H9 (cell line): ENCODE measurements at regions not wholly inside any gene's neighbourhood (a gene's known extent, or its start where the extent isn't known, plus 50 kb on each side); places are given as distances from the start of the nearest gene placed in this dataset.
A peak's percentile ranks its signal among the peaks of the same experiment; 100 is the strongest.

Experiments used
- DNase-seq: peaks from one replicate; pipeline ENCODE4 v3.0.0-alpha.2; 2017
- H2AFZ ChIP-seq: one replicate; pipeline ENCODE4 v1.6.1; 2013; ENCODE audit warnings: mild to moderate bottlenecking, low read length, control low read depth, moderate library complexity
- H2AK5ac ChIP-seq: 2 replicates; pipeline ENCODE4 v1.6.1; 2013; ENCODE audit warnings: low read length, control low read depth, mixed read lengths; ENCODE audit not compliant: insufficient read length
- H2BK120ac ChIP-seq: one replicate; pipeline ENCODE4 v1.6.1; 2013; ENCODE audit warnings: low read depth, mild to moderate bottlenecking, low read length, control low read depth, inconsistent platforms; ENCODE audit not compliant: poor library complexity, severe bottlenecking
- H2BK12ac ChIP-seq: 2 replicates; pipeline ENCODE4 v1.6.1; 2013; ENCODE audit warnings: low read length, control low read depth, mixed read lengths, low read depth; ENCODE audit not compliant: insufficient read length
- H2BK15ac ChIP-seq: 2 replicates; pipeline ENCODE4 v1.6.1; 2013; ENCODE audit warnings: low read depth, low read length, control low read depth
- H2BK20ac ChIP-seq: one replicate; pipeline ENCODE4 v1.6.1; 2013; ENCODE audit warnings: low read depth, mild to moderate bottlenecking, low read length, control low read depth, inconsistent platforms; ENCODE audit not compliant: poor library complexity, severe bottlenecking
- H2BK5ac ChIP-seq: 2 replicates; pipeline ENCODE4 v1.6.1; 2013; ENCODE audit warnings: low read length, control low read depth, mixed read lengths; ENCODE audit not compliant: insufficient read length
- H3K14ac ChIP-seq: 2 replicates; pipeline ENCODE4 v1.6.1; 2013; ENCODE audit warnings: low read length, control low read depth; ENCODE audit not compliant: insufficient read depth
- H3K18ac ChIP-seq: 2 replicates; pipeline ENCODE4 v1.6.1; 2013; ENCODE audit warnings: low read depth, mild to moderate bottlenecking, mixed read lengths, low read length, control low read depth; ENCODE audit not compliant: insufficient read length
- H3K23ac ChIP-seq: 2 replicates; pipeline ENCODE4 v1.6.1; 2013; ENCODE audit warnings: low read length, control low read depth, mixed read lengths, low read depth; ENCODE audit not compliant: insufficient read length
- H3K23me2 ChIP-seq: 2 replicates; pipeline ENCODE4 v1.6.1; 2013; ENCODE audit warnings: low read depth, mild to moderate bottlenecking, mixed read lengths, low read length, control low read depth; ENCODE audit not compliant: insufficient read length, poor library complexity, severe bottlenecking
- H3K27ac ChIP-seq: 2 replicates; pipeline ENCODE4 v1.5.1; 2013; ENCODE audit warnings: low read length, control low read depth, mixed read lengths, low read depth; ENCODE audit not compliant: insufficient read length
- H3K27me3 ChIP-seq: 2 replicates; pipeline ENCODE4 v1.6.1; 2013; ENCODE audit warnings: low read length, control low read depth, inconsistent platforms; ENCODE audit not compliant: insufficient read depth
- H3K4ac ChIP-seq: 2 replicates; pipeline ENCODE4 v1.6.1; 2013; ENCODE audit warnings: low read depth, mild to moderate bottlenecking, control low read depth, inconsistent platforms, low read length, moderate library complexity
- H3K4me1 ChIP-seq: 2 replicates; pipeline ENCODE4 v1.6.1; 2013; ENCODE audit warnings: low read length, control low read depth, inconsistent platforms; ENCODE audit not compliant: insufficient read depth
- H3K4me2 ChIP-seq: 2 replicates; pipeline ENCODE4 v1.6.1; 2013; ENCODE audit warnings: low read length, control low read depth, mixed read lengths; ENCODE audit not compliant: insufficient read length, insufficient read depth
- H3K56ac ChIP-seq: 2 replicates; pipeline ENCODE4 v1.6.1; 2013; ENCODE audit warnings: low read depth, mild to moderate bottlenecking, mixed read lengths, low read length, control low read depth; ENCODE audit not compliant: insufficient read length
- H3K79me1 ChIP-seq: 2 replicates; pipeline ENCODE4 v1.6.1; 2013; ENCODE audit warnings: low read depth, mild to moderate bottlenecking, moderate library complexity, low read length, control low read depth, inconsistent platforms; ENCODE audit not compliant: insufficient read depth, poor library complexity, severe bottlenecking
- H3K79me2 ChIP-seq: 2 replicates; pipeline ENCODE4 v1.6.1; 2013; ENCODE audit warnings: low read length, control low read depth, inconsistent platforms; ENCODE audit not compliant: insufficient read depth
- H3K9ac ChIP-seq: 2 replicates; pipeline ENCODE4 v1.6.1; 2013; ENCODE audit warnings: low read length, control low read depth, mixed read lengths; ENCODE audit not compliant: insufficient read length; ENCODE audit errors: extremely low read depth
- H3K9me3 ChIP-seq: one replicate; pipeline ENCODE4 v1.6.1; 2013; ENCODE audit warnings: low read depth, low read length, inconsistent platforms; ENCODE audit not compliant: control insufficient read depth
- H3T11ph ChIP-seq: one replicate; pipeline ENCODE4 v1.6.1; 2013; ENCODE audit warnings: mild to moderate bottlenecking, low read length, control low read depth, inconsistent platforms
- H4K20me1 ChIP-seq: one replicate; pipeline ENCODE4 v1.6.1; 2013; ENCODE audit not compliant: control insufficient read depth, insufficient read length, insufficient read depth
- H4K5ac ChIP-seq: 2 replicates; pipeline ENCODE4 v1.6.1; 2013; ENCODE audit warnings: low read depth, mild to moderate bottlenecking, mixed read lengths, low read length, control low read depth; ENCODE audit not compliant: insufficient read length
- H4K8ac ChIP-seq: replicated peaks from 2 replicates; pipeline ENCODE4 v1.6.1; 2013; ENCODE audit warnings: low read length, control low read depth, mixed read lengths, low read depth; ENCODE audit not compliant: insufficient read length
- H4K91ac ChIP-seq: 2 replicates; pipeline ENCODE4 v1.6.1; 2013; ENCODE audit warnings: low read depth, mild to moderate bottlenecking, moderate library complexity, mixed read lengths, low read length, control low read depth; ENCODE audit not compliant: insufficient read length
- H3K27ac Mint-ChIP-seq, 3 experiments: 2 replicates in 2 of 3; 3 replicates in 1 of 3; pipeline ENCODE4 v1.8.0; 2020 to 2021; ENCODE audit warnings: mixed read lengths in 3 of 3, mild to moderate bottlenecking in 1 of 3, moderate library complexity in 1 of 3
- H3K27me3 Mint-ChIP-seq: 2 replicates; pipeline ENCODE4 v1.8.0; 2021; ENCODE audit warnings: low read depth, mild to moderate bottlenecking, moderate library complexity, mixed read lengths
- H3K36me3 Mint-ChIP-seq, 3 experiments: 2 replicates in 2 of 3; 3 replicates in 1 of 3; pipeline ENCODE4 v1.8.0; 2020 to 2021; ENCODE audit warnings: low read depth in 3 of 3, mixed read lengths in 3 of 3; ENCODE audit not compliant: insufficient read depth in 1 of 3
- H3K4me1 Mint-ChIP-seq, 2 experiments: 2 replicates each; pipeline ENCODE4 v1.8.0; 2020; ENCODE audit warnings: mixed read lengths in 2 of 2
- H3K4me3 Mint-ChIP-seq, 2 experiments: 2 replicates in 1 of 2; 3 replicates in 1 of 2; pipeline ENCODE4 v1.8.0; 2020 to 2021; ENCODE audit warnings: mild to moderate bottlenecking in 2 of 2, mixed read lengths in 2 of 2, moderate library complexity in 1 of 2
- H3K9me3 Mint-ChIP-seq, 2 experiments: 2 replicates in 1 of 2; 3 replicates in 1 of 2; pipeline ENCODE4 v1.8.0; 2020; ENCODE audit warnings: mild to moderate bottlenecking in 2 of 2, mixed read lengths in 2 of 2, moderate library complexity in 1 of 2
- CTCF ChIP-seq: fragments of 200-600 bp; sonication (generic); conservative IDR thresholded peaks from 3 replicates; pipeline ENCODE4 v1.8.0; 2021; ENCODE audit warnings: antibody characterized with exemption, mild to moderate bottlenecking
- WGBS: extraction: QIAGEN DNeasy Blood & Tissue Kit; methylation state at CpG from one replicate; pipeline ENCODE4 v1.1.7; 2013; ENCODE audit warnings: missing lambda C conversion rate, low lambda C conversion rate, mixed read lengths; ENCODE audit not compliant: insufficient read length; ENCODE audit errors: extremely low coverage; 5-methylcytosine and 5-hydroxymethylcytosine counted together

- no peak overlapping the region for H3K14ac ChIP-seq
- H4K5ac ChIP-seq, result no peak overlapping the region
- no peak overlapping the region for H2BK15ac ChIP-seq
- no peak overlapping the region for H2BK20ac ChIP-seq
- H3K9ac ChIP-seq, result no peak overlapping the region
- H3K9me3 ChIP-seq, result no peaks in the 10 kb centered on the region
- no peak overlapping the region for H2BK120ac ChIP-seq
- no peak overlapping the region for H4K8ac ChIP-seq
- H3K27ac ChIP-seq, result no peak overlapping the region
- no peak for TF ChIP-seq CTCF
- no peaks in the 10 kb centered on the region for H3K36me3 Mint-ChIP-seq
- H3K79me1 ChIP-seq, result no peaks in the 10 kb centered on the region
- H3K27me3 ChIP-seq, result no peaks in the 10 kb centered on the region
- DNase-seq, result no peak
- H3K27me3 Mint-ChIP-seq, result no peaks in the 10 kb centered on the region; the same call in 1 of the 2 replicates
- H4K91ac ChIP-seq, result no peak overlapping the region
- H3K79me2 ChIP-seq, result no peaks in the 10 kb centered on the region
- no peak overlapping the region for H3K23ac ChIP-seq
- no peak overlapping the region for H3K4me3 Mint-ChIP-seq
- no peaks in the 10 kb centered on the region for H3K4me1 Mint-ChIP-seq
- no peak overlapping the region for H2AFZ ChIP-seq
- no peak overlapping the region for H3K4ac ChIP-seq
- no peak overlapping the region for H3K4me2 ChIP-seq
- no peak overlapping the region for H2BK12ac ChIP-seq
- H3K9me3 Mint-ChIP-seq, result no peaks in the 10 kb centered on the region; a peak in 2 of 5 replicates
- H4K20me1 ChIP-seq, result no peaks in the 10 kb centered on the region
- H3K56ac ChIP-seq, result no peak overlapping the region
- no peaks in the 10 kb centered on the region for H3K23me2 ChIP-seq
- no peak overlapping the region for H2AK5ac ChIP-seq
- H2BK5ac ChIP-seq, result no peak overlapping the region
- H3K27ac Mint-ChIP-seq, result no peak overlapping the region
- H3K18ac ChIP-seq, result no peak overlapping the region
- H3T11ph ChIP-seq, result peak overlapping the region; percentile 67
- no peaks in the 10 kb centered on the region for H3K4me1 ChIP-seq
- no CpG with 5 or more reads among the region's 2 CpGs for WGBS
These were observed 210.6 kb upstream of the HS3ST3A1 start for GRCh38 chr17:13812350-13812749.
